OCI-LY7 (cell line): ENCODE measurements at regions not wholly inside any gene's neighbourhood (a gene's known extent, or its start where the extent isn't known, plus 50 kb on each side); places are given as distances from the start of the nearest gene placed in this dataset.

Source experiments
- EZH2phosphoT487 ChIP-seq: fragments of 200-600 bp; sonication (generic); IDR thresholded peaks from 2 replicates; pipeline ENCODE4 v1.6.1; 2018; ENCODE audit warnings: low read depth, borderline replicate concordance, mild to moderate bottlenecking, mixed run types, antibody characterized with exemption, low read length, moderate library complexity, mixed read lengths
- TF ChIP-seq, protein P1 (sequence below): fragments of 200-600 bp; sonication (generic); conservative IDR thresholded peaks from 2 replicates; pipeline ENCODE4 v1.5.1; 2014; ENCODE audit warnings: mild to moderate bottlenecking, antibody characterized with exemption, low read length, moderate library complexity, mixed read lengths

DNA sequence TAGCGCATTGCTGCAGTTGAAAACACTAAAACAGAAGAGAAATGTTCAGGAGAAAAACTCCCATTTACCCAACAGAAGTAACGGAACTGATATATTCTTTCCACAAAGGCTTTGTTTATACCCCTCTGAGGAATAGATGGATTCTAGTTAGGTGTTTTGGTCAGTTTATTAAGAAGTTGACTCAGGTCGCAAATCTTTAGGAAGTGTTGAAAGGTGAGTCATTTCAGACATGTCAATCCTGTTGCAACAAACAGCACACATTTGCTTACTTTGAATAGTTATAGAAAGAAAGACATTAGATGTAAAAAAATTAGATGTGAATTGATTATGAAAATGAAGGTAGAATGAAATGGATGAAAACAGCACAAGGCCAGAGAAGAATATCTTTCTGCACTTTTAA, 941.0 kb downstream of the KCNJ2 start:
- TF ChIP-seq, protein P1, sequence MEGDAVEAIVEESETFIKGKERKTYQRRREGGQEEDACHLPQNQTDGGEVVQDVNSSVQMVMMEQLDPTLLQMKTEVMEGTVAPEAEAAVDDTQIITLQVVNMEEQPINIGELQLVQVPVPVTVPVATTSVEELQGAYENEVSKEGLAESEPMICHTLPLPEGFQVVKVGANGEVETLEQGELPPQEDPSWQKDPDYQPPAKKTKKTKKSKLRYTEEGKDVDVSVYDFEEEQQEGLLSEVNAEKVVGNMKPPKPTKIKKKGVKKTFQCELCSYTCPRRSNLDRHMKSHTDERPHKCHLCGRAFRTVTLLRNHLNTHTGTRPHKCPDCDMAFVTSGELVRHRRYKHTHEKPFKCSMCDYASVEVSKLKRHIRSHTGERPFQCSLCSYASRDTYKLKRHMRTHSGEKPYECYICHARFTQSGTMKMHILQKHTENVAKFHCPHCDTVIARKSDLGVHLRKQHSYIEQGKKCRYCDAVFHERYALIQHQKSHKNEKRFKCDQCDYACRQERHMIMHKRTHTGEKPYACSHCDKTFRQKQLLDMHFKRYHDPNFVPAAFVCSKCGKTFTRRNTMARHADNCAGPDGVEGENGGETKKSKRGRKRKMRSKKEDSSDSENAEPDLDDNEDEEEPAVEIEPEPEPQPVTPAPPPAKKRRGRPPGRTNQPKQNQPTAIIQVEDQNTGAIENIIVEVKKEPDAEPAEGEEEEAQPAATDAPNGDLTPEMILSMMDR = no peak
- no peak for TF ChIP-seq EZH2phosphoT487
